KBM-7 (cell line): ENCODE measurements at regions not wholly inside any gene's neighbourhood (a gene's known extent, or its start where the extent isn't known, plus 50 kb on each side); places are given as distances from the start of the nearest gene placed in this dataset.
"Not testable (repeated sequence)": the region's sequence is repeated elsewhere in the genome, so short reads cannot be mapped to it uniquely, and the experiment has no call there.

Experiments
- DNase-seq: peaks from one replicate; pipeline ENCODE4 v3.0.0-alpha.2; 2015
- in situ Hi-C: fragments of 300-500 bp; cut with MboI; formaldehyde crosslinking; loops from 2 replicates; pipeline ENCODE4 v1.14.3; 2020; ENCODE audit warnings: low sequenced_read_pairs, low pct_unique_long_range_greater_than_20kb, mixed read lengths

DNA sequence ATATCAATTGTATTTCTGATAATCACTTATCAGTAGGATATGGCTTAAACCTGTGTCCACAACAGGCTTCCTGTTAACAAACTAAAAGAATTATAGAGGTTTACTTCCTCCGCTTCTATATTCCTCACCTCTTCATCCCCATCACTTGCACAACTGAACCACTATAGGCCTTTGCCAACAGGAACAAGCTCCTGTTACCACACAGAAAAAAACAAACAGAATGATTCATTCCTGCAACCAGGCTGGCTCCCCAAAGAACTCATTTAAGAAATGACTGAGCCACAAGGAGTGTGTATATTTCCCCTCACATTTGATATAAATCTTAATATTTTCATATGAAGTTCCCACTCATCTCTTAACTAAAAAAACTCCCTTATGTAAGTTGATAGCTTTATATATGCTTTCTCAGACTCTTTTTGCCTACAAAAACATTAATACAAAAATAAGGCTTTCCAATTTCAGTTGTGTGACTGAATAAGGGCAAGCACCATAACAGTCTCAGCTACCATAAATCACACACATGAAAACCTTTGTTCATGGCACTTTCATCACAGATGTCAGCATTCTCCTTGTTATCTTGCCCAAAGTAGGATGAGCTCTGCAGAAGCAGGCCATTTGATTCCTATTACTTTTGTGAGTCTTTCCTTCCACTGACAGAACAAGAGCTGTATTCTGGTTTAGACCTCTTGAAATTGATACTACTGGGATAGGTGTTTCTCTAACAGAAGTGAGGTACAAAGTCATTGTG is 366.8 kb downstream of the SLITRK1 start:
- in situ Hi-C loops = no loop called here
- DNase-seq = no peak

DNA sequence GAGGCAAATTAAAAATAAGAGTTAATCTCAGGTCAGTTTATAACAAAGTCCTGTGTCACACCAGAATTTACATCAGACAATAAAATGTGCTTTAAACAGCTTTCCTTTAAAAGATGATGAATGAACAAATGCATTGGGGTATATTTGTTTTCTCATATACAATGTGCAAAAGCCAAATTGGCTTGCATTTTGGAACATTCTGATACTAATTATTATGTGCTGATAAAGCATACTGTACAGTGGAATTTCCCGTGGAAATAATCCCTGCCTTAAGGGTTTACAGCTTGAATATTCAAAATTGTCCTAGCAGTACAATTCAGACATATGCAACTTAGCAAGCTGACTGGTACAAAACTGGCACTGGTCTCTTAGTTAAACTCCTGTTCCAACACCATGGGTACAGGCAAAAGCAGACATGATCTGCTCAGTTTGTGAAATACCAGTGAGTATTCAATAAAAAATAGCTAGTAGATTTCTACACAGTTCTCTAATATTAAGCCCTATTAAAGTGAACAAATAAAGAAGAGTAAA is 373.4 kb downstream of the SLITRK1 start:
- no peak for DNase-seq
- in situ Hi-C loops = no loop called here

DNA sequence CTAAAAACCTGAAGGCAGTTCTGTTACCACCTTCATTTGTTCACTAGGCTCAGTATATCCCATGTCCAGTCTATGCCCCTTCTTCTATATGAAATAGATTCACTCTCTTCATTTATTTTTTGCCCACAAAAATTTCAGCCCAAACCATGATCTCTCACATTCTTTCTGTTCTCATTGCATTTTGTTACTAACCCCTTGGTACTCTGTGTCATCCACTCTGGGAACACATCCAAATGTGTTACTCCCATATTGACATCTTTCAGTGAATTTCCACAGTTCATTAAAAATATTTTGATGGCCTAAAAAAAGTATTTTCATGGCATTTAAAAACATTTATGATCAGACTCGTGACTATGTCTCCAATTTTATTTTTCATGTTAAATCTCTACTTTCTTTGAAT is 378.9 kb downstream of the SLITRK1 start:
- in situ Hi-C loops = no loop called here
- DNase-seq = no peak

DNA sequence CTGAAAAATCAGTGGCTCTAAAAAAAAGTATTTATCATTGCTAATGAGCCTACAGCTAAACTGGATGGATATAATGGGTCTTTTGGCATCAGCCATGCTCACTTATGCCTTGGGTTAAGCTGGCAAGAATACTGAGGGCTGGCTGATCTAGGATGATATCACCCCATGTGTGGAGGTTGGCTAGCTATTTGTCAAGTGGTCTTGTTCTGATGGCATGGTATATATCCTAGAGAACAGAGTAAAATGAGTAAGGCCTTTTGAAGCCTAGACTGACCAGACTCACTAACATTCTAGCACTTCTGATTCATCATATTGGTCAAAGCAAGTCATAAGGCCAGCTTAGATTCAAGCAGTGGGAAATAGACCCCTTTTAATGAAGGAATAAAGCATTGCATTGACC is 383.0 kb downstream of the SLITRK1 start:
- in situ Hi-C loops = no loop called here
- no peak for DNase-seq

DNA sequence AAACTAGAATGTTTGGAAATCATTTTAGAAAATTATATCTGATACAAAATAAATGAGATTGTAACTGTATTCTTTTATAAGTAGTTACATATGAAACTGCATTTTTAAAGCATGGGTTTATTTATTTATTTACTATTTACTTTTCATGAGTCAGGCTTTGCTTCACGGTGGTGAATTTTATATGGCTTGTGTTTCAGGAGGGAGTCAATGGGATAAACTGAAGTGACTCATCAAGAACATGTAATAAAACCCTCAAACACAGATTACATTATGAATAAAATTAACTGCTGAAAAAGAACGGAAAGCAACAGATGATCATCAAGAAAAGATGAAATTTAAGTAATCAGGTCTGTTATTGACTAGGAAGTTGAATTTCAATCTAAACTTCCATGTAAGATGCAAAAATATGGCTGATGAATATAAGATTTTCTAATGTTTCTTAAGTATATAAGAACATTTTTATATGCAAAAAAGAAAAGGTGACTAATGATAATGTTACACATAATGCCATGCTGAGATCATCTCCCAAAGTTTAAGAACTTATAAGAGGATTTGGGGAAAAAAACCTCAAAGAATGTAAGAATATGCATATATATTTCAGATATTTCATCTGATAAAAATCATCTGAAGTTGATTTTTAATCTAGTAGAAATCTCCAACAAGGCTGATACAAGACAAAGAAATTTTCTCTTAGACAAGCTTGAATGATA is 383.6 kb downstream of the SLITRK1 start:
- no peak for DNase-seq
- in situ Hi-C loops = no loop called here

DNA sequence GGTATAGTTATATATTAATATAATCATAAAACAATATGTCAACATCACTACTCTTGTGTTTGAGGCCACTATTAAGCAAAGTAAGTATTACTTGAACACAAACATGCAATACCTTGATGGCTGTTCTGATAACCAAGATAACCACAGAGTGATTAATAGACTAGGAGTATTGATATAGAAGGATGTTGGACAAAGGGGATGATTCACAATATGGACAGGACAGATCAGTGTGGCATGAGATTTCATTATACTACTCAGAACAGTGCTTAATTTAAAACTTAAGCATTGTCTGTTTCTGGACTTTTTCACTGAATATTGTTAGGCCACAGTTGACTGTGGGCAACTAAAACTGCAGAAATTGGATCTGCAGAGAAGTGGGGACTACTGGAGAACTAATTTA is 384.2 kb downstream of the SLITRK1 start:
- no peak for DNase-seq
- in situ Hi-C loops = no loop called here

DNA sequence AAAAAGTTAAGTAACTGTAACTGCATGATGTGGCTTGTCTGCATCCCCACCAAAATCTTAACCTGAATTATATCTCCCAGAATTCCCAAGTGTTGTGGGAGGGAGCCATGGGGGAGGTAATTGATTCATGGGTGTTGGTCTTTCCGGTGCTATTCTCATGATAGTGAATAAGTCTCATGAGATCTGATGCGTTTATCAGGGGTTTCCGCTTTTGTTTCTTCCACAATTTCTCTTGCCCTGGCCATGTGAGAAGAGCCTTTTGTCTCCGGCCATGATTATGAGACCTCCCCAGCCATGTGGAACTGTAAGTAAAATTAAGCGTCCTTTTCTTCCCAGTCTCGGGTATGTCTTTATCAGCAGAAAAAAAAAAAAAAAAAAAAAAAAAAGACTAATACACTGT is 385.8 kb downstream of the SLITRK1 start:
- in situ Hi-C loops = no loop called here
- no peak for DNase-seq

DNA sequence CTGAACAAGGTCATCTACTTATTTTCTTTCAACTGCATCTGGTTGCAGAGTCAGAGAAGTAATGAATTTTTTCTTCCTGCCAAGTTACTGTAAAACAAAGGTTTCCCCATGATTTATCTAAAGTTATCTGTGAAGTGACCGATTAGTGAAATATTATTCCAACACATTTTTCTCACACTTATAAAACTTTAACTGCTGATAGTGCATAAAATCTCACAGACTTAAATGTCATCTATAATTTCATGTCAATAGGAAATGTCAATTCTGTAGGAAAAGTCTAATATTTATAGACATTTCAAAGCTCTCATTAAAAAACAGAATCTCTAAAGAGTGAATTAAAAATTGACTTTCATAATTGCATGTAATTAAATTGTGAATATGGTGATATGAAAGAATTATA is 397.2 kb downstream of the SLITRK1 start:
- in situ Hi-C loops = no loop called here
- no peak for DNase-seq

DNA sequence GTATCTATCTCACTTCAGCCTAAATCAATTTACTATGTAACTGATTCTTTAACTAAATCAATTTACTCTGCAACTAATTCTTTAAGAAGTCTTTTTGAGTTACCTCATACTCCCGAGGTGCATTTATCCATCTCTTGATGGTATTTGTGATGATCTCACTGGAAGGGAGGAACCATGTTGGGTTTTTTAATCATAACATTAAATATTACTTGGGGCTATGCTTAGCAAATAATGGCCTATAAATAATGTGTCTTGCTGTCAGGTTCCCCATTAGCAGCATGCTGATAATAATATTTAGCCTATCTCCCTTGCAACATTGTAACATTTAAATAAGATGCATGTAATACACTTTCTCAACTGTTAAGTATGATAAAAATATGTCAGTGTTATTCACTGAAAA is 411.3 kb downstream of the SLITRK1 start:
- in situ Hi-C loops = no loop called here
- DNase-seq = no peak

DNA sequence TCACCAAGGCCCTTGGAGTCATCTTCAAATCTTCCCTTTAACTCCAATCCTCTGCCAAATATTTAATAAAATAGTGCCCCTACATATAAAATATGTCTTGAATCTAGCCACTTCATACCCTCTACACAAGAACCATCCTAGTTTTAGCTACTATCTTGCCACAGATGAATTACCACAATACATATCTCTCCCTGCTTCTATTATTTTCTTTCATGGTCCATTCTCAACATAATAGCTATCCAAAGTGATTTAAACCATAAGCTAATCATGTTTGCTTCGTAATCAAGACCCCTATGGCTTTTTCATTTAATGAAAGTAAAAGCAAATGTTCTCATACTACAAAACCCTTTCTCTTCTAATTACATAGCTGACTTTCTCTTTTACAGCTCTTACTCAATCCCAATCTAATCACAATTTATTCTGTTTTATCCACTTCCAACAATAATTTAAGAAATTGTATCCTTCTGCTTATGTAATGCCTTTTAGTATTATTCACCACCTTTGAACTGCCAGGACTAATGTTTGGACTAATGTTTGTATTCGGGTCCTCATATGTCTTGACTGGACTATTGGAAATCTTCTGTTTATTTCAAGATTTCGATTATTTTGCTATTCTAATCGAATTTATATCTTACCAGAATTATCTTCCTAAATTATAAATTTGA is 412.0 kb downstream of the SLITRK1 start:
- in situ Hi-C loops = no loop called here
- no peak for DNase-seq

DNA sequence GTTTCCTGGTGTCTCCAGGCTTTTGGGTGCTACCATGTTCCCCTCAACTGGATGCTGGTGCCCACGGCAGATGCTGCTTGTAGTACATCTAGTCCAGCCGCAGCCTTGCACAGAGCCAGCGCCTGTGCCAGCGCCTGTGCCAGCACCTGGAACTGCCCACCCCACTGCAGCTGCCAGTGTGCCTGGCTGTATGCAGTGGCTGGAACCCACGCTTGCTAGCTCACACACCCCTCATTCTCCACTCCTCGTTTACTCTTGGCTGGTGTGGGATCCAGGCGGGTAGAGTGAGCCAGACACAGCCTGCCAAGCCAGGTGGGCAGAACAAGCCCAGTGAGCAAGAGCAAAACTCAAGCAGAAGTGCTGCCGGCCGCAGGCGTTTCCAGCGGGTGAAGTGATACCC is 428.6 kb downstream of the SLITRK1 start:
- in situ Hi-C loops = no loop called here
- DNase-seq = no peak

DNA sequence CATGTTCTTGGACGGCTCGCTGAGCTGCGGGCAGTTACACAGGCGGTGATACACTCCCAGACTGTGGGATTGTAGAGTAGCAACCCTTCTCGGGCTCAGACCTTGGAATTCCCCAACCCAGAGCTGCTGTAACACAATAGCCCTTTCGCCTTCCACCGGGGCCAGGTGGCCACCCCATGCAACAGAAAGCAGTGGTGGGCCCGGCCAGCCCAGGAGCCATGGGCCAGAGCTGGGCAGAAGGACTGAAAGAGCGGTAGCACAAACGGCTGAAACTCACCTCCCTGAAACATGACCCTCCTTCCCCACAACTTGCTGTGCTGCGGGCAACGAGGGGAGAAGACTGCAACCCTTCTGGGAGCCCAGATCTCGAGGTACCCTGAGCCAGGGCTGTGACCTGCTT is 429.0 kb downstream of the SLITRK1 start:
- no peak for DNase-seq
- in situ Hi-C loops = no loop called here

DNA sequence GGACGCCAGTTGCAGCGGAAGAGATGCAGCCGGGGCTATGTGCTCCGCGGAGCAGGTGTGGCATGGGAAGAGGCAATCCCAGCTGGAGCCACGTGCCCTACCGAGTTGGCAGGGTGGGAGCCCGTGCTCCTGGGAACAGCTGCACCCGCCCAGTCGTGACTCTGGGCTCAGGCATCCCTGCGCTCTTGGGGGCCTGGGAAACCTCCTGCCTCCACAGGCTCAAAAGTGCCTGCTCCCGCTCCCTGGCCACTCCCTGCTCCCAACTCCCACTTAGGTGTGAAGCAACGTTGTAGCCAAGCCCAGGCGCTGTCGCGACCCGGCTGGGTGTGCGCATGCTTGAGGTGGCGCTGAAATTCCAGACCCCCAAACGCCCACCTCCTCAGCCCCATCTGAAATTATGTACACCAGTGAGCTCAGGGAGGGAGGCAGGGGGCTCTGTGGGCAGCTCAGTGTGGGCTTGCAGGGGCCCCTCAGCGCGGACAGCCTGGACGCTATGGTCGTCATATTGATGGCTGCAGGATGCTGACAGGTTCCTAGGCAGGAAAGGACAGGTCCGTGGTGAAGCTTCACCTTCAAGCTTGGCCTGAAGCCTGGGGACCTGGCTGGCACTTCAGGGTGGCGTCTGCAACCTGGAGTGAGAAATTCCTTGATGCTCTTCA is 429.9 kb downstream of the SLITRK1 start:
- DNase-seq = no peak
- in situ Hi-C loops = no loop called here

DNA sequence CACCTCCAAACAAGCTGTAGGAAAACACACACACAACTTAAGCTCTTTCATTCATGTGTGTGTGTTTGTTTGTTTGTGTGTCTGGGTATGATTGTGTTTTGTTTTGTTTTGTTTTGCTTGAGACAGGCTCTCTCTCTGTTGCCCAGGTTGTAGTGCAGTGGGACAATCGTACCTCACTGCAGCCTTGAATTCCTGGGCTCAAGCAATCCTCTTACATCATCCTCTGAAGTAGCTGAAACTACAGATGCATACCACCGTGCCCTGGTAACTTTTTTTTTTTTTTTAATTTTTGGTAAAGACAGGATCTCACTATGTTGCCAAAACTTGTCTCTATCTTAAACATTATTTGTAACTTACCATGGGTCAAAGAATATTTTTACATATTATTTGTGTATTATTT is 431.7 kb downstream of the SLITRK1 start:
- in situ Hi-C loops = no loop called here
- DNase-seq = no peak

DNA sequence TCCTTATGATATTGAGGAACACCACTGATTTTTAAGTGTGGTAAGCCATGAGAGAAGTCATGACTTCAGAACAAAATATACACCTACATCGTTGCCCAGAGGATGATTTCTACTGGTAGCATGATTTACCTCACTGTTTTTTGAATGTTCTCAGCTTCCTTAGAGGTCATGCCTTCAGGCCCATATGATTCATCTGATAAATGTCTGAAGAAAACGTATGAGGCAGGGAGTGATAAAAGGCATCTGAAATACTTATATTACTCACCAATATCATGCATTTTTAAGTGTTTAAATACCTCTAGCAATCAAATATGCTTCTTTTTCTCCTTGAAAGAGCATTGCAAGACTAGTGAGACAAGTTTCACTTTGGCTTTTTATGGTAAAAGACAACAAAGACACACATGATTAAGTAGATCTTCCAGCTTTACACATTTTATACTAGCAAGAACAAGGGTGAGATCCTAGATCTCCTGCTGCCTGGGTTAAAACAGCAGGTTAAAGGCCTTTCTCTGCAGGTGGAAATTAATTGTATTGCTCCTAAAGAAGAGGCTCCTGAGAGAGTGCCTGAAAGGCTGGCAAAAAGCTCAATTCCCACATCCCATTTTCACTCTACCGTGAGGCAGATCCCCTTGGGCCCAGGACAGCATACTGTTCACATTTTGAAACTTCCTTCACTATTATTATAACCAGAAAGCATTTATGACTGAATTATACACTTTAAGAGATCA is 432.4 kb downstream of the SLITRK1 start:
- no peak for DNase-seq
- in situ Hi-C loops = no loop called here

DNA sequence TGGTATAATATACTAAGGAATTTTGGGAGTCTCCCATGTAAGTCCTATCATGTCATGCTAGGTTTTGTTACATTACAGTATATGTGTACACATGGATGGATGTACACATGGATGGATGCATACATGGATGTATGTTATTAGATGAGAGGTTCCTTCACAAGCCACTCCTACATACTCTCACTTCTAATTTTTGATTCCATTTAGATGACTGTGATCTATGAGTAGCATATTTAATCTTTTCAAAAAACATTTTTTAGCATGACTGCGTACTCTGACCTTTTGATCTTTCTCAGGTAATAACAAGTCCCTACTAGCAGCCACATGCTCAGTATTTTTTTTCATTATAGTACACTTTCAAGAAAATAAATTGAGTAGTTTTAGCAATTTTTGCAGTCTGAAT is 441.8 kb downstream of the SLITRK1 start:
- in situ Hi-C loops = no loop called here
- DNase-seq = no peak

DNA sequence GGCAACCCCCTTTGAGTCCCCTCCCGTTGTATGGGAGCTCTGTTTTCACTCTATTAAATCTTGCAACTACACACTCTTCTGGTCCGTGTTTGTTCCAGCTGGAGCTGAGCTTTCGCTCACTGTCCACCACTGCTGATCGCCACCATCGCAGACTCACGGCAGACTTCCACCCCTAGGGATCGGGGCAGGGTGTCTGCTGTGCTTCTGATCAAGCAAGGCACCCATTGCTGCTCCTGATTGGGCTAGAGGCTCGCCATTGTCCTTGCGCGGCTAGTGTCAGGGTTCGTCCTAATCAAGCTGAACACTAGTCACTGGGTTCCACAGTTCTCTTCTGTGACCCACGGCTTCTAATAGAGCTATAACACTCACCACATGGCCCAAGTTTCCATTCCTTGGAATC is 442.8 kb downstream of the SLITRK1 start:
- in situ Hi-C loops, DNase-seq: not testable (repeated sequence)

DNA sequence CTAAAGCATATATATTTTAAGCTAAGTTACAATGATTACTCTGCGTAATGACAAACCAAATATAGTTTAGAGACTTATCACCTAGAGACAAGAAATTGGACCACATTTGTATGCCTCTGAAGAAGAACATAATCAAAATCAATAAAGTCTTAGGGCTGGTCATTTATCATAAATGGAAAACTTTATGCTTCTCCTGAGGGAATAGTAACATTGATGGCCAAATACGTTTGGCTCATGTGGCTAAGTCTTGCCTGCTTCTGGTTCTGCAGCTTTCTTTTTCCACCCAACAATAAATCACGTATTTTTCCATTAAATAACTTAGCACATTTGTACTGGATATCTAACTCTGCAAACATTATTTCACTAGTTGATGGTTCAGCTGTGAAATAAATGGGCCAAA is 458.4 kb downstream of the SLITRK1 start:
- in situ Hi-C loops = no loop called here
- DNase-seq = no peak

DNA sequence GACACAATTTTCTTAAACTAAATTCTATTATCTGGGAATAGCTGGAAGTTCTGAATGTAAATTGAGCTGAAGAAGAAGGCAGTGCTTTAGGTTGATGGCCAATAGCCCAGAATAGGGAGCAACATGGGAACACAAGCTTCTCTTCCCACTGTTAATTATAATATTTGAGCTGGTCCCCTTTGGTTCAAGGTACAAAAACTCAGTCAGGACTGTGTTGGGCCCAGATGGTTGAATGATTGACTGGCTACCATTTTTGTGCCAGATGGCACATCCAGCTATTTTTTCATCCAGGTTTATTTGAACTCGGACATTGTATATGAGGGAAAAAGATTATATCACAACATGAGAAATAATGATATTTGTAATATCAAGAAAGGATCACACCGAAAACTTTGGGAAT is 458.9 kb downstream of the SLITRK1 start:
- DNase-seq = no peak
- in situ Hi-C loops = no loop called here
